ENCODE measurements at regions not wholly inside any gene's neighbourhood (a gene's known extent, or its start where the extent isn't known, plus 50 kb on each side); places are given as distances from the start of the nearest gene placed in this dataset.

DNA sequence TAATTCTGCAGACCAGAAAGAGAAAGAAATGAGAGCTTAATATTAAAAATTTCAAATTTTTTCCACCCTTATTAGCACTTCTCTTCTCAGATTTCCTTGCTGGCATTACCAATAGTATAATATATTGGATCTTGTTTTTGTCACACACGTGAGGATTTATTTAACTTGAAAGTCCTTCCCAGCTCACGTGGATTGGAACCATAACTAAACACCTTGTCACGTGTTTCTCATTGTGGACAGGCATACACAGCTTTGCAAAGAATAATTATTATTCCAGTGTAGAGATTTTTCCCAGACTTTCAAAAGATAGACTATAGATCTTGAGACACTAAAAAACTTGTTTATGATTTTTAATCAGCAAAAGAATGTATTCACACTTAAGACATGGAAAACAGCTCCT lies 123.8 kb upstream of the LPAR1 start:
- TF ChIP-seq CTCF (IDR thresholded peaks at IDR 0.05 in 2 of 3, conservative IDR thresholded peaks at IDR 0.05 in 1 of 3; ENCODE audit: borderline replicate concordance in 1 of 3, insufficient read depth in 1 of 3, low read depth in 2 of 3, low read length in 2 of 3): no peak
- TF ChIP-seq EZH2phosphoT487 (IDR thresholded peaks at IDR 0.05; ENCODE audit: borderline replicate concordance): no peak
- TF ChIP-seq EZH2 (IDR thresholded peaks at IDR 0.05): no peak
- TF ChIP-seq POLR2A (IDR thresholded peaks at IDR 0.05; ENCODE audit: borderline replicate concordance, extremely low read depth, insufficient read depth, insufficient read length): no peak
- TF ChIP-seq JUND (IDR thresholded peaks at IDR 0.05): no peak
- TF ChIP-seq REST (IDR thresholded peaks at IDR 0.05; ENCODE audit: low read depth): no peak

Data from HCT116 (cell line).